T1000 (cell line): ENCODE measurements at regions not wholly inside any gene's neighbourhood (a gene's known extent, or its start where the extent isn't known, plus 50 kb on each side); places are given as distances from the start of the nearest gene placed in this dataset.

ENCODE experiments used
- DNase-seq: peaks from one replicate; lab custom pipeline; 2025; ENCODE audit warnings: mixed read lengths; lab: John Stamatoyannopoulos, UW

DNA sequence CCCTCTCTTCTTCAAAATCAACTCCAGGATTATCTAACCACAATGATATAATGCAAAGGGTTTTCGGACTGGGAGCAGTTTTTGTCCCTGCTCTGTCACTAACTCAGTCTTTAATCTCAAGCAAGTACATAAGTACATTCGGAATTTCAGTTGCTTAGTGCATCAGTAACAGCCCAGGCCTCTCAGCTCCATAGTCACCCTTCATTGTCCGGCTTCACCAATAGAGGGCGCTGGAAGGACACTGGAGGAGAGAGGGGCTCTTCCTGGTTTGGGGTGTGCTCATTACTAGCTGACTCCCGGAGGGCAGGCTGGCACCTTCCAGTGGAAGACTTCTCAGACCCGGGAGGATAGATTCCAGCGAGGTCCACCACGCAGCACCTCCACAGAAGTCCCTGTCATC, 90.4 kb upstream of the PDGFD start:
- DNase-seq: no peak

DNA sequence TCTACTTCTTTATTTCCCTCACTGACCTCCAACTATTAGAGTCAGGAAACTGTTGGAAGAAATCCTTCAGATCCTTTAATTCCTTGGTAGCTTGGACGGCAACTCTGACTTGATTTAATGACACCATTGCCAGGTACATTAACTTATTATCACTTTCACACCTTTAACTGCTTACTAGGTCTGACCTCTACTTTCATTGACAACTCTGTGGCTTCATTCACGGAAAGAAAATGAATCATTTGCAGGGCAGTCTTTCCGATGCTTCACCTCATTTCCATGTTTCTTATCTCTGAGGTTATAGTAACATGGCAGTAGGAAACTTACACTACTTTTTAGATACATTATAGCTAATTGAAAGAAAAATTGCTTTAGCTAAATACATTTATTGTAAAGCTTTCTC, 82.6 kb upstream of the PDGFD start:
- DNase-seq: no peak

DNA sequence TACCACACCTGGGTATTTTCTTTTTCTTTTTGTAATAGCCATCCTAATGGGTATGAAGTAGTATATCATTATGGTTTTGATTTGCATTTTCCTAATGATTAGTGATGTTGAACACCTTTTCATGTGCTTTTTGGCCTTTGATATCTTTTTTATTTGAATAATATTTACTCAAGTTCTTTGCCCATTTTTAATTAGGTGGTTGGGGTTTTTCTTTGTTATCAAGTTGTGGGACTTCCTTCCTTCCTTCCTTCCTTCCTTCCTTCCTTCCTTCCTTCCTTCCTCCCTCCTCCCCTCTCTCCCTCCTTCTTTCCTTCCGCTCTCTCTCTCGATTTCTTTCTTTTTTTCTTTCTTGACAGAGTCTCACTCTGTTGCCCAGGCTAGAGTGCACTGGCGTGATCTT, 75.0 kb upstream of the PDGFD start:
- no peak for DNase-seq

DNA sequence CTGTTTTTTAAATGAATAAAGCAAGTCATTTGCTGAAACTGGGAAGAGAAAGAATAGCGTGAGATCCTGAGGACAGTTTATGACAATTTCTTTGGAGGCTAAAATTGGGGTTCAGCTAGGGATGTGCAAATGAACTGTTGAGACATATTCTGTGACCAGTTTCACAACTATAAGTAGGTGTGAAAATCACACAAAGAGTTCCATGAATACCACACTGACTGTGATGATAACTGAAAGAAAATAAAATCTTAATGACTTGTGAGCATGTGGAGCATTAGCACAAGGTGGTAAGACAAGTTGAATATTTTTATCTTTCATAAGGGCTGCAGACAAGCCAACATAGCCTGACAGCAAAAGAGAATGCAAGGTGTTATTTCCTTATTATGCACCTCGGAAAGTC, 61.1 kb upstream of the PDGFD start:
- no peak for DNase-seq

DNA sequence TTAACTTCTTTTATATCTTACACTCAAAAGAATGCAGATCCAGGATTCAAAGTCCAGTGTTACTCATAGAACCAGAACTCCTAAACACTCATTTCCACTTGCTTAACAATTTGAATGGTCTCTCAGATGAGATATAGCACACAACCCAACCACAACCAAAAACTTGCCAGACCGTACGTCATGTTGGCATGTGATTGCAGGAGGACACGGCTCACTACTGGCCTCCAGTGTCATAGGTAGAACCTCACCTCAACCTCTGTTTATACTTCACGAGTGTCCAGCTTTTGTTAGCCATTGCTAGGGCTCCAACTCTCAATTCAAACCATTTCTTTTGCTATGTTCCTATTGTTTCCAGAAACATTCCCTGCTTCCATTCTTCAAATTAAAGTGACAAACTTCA, 58.5 kb upstream of the PDGFD start:
- no peak for DNase-seq

DNA sequence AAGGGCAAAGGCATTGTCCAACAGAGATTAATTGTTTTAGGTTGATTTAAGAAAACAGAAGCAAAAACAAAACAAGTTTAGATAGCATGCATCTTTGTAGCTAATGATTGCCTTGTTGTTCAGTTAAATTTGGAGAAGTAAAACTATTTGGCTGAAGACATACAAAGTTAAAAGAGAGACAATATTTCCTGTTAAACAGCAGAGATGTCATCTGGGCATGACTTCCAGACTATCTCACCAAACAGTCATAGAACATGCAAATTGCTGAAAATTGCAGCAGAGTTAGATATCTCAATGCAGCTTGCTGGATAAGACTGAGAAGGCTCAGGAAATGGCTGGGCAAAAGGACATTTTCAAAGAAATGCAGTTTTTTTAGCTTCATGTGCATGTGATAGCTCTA, 57.5 kb upstream of the PDGFD start:
- DNase-seq: no peak

DNA sequence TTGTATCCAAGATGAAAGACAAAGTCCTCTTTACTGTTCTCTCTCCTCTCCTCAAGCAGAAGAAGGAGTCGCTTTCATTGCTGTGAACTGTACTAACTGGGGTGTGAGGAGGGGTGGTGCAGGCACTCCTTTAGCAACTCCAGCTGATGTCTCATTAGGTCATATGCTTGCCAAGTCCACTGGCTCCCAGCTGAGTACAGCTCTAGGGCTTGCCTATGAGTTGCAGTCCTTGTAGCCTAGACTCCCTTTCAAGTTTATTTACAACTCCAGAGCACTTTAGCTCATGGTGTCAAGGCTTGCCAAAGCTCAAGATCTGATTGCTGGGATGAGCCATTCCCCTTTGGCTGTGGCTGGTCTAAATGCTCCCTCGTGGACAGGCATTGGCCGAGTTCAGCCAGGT, 55.1 kb upstream of the PDGFD start:
- no peak for DNase-seq

DNA sequence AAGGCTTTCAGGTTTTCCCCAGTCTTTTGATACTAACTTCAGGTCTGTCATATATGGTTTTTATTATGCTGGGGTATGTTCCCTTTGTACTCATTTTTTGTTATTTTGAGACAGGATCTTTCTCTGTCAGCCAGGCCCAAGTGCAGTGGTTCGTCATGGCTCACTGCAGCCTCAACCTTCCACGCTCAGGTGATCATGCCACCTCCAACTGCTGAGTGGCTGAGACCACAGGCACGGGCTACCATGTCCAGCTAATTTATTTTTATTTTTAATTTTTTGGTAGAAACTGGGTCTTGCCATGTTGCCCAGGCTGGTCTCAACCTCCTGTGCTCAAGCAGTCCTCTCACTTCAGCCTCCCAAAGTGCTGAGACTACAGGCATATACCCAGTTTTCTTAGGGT, 50.6 kb upstream of the PDGFD start:
- DNase-seq: no peak
